HG02588 (cell line): ENCODE measurements at regions not wholly inside any gene's neighbourhood (a gene's known extent, or its start where the extent isn't known, plus 50 kb on each side); places are given as distances from the start of the nearest gene placed in this dataset.
"Not testable (repeated sequence)": the region's sequence is repeated elsewhere in the genome, so short reads cannot be mapped to it uniquely, and the experiment has no call there.

ENCODE experiments used
- ATAC-seq: cut with Tn5 transposase; IDR thresholded peaks from one replicate; pipeline ENCODE4 v1.9.1; 2021; ENCODE audit warnings: mild to moderate bottlenecking, moderate library complexity; ENCODE audit not compliant: unreplicated experiment

GRCh38 chr5:72599519-72600370 lies 92.5 kb upstream of the ZNF366 start:
- no peak for ATAC-seq

- no peak for ATAC-seq
Observed at GRCh38 chr5:72599065-72599433, 91.8 kb upstream of the ZNF366 start.

GRCh38 chr5:72598401-72599064 lies 91.3 kb upstream of the ZNF366 start:
- ATAC-seq: no peak

- no peak for ATAC-seq
Observed at GRCh38 chr5:72597456-72597948, 90.3 kb upstream of the ZNF366 start.

GRCh38 chr5:72596956-72597355 lies 89.7 kb upstream of the ZNF366 start:
- no peak for ATAC-seq

GRCh38 chr5:72588640-72589039 lies 81.4 kb upstream of the ZNF366 start:
- no peak for ATAC-seq

- ATAC-seq: no peak
Observed at GRCh38 chr5:72587661-72588308, 80.6 kb upstream of the ZNF366 start.

GRCh38 chr5:72586788-72587530 lies 79.7 kb upstream of the ZNF366 start:
- ATAC-seq: no peak

GRCh38 chr5:72584466-72584865 lies 77.3 kb upstream of the ZNF366 start:
- no peak for ATAC-seq

GRCh38 chr5:72579290-72579689 lies 72.1 kb upstream of the ZNF366 start:
- not testable (repeated sequence) for ATAC-seq

GRCh38 chr5:72572236-72572765 lies 65.1 kb upstream of the ZNF366 start:
- no peak for ATAC-seq

- ATAC-seq: no peak
Observed at GRCh38 chr5:72569408-72569944, 62.3 kb upstream of the ZNF366 start.

GRCh38 chr5:72566746-72567145 lies 59.5 kb upstream of the ZNF366 start:
- no peak for ATAC-seq

GRCh38 chr5:72565513-72566289 lies 58.5 kb upstream of the ZNF366 start:
- no peak for ATAC-seq

GRCh38 chr5:72562717-72563116 lies 55.5 kb upstream of the ZNF366 start:
- no peak for ATAC-seq

GRCh38 chr5:72561148-72561972 lies 54.1 kb upstream of the ZNF366 start:
- ATAC-seq: no peak

GRCh38 chr5:72559866-72560766 lies 52.9 kb upstream of the ZNF366 start:
- no peak for ATAC-seq

- ATAC-seq: no peak
Observed at GRCh38 chr5:72558383-72558782, 51.2 kb upstream of the ZNF366 start.
